ENCODE measurements at regions not wholly inside any gene's neighbourhood (a gene's known extent, or its start where the extent isn't known, plus 50 kb on each side); places are given as distances from the start of the nearest gene placed in this dataset.

- TF ChIP-seq CTCF (IDR thresholded peaks at IDR 0.05) = no peak
- no peak for TF ChIP-seq EZH2 (IDR thresholded peaks at IDR 0.05)
Observed at GRCh38 chr1:67566803-67567377, 118.1 kb upstream of the GADD45A start.
